A673 (cell line): ENCODE measurements at regions not wholly inside any gene's neighbourhood (a gene's known extent, or its start where the extent isn't known, plus 50 kb on each side); places are given as distances from the start of the nearest gene placed in this dataset.

ENCODE experiments used
- BruUV-seq: library from RNA; stranded (reverse); fragments of 400-500 nt; replicated peaks from 2 replicates; lab custom pipeline; 2021; lab: Mats Ljungman, UMichigan
- CTCF ChIA-PET: fragments of 300-600 bp; sonication (Branson Sonifier 250); formaldehyde crosslinking; loops from one replicate; lab custom pipeline; 2022; ENCODE audit warnings: antibody characterized with exemption; lab: Charles Lee
- POLR2A ChIA-PET: fragments of 300-600 bp; sonication (Branson Sonifier 250); formaldehyde crosslinking; loops from one replicate; lab custom pipeline; 2022; ENCODE audit warnings: antibody characterized with exemption; ENCODE audit not compliant: low non-redundant PET; lab: Charles Lee
- DNase-seq: peaks from one replicate; pipeline ENCODE4 v3.0.0-alpha.2; 2015; ENCODE audit warnings: low spot score
- H3K27ac ChIP-seq: fragments of 200-600 bp; sonication (generic); 2 replicates; pipeline ENCODE4 v1.5.1; 2016; ENCODE audit warnings: mixed run types, low read depth, mild to moderate bottlenecking, mixed read lengths, antibody characterized with exemption, low read length; ENCODE audit not compliant: poor library complexity, severe bottlenecking
- H3K27me3 ChIP-seq: fragments of 200-600 bp; sonication (generic); replicated peaks from 2 replicates; pipeline ENCODE4 v1.6.1; 2017; ENCODE audit warnings: mixed run types, low read depth, mild to moderate bottlenecking, mixed read lengths, antibody characterized with exemption, low read length; ENCODE audit not compliant: insufficient read depth, poor library complexity
- H3K36me3 ChIP-seq: fragments of 200-600 bp; sonication (generic); 2 replicates; pipeline ENCODE4 v1.6.1; 2016; ENCODE audit warnings: mixed run types, mild to moderate bottlenecking, mixed read lengths, antibody characterized with exemption, low read length; ENCODE audit not compliant: insufficient read depth, poor library complexity, severe bottlenecking
- H3K4me1 ChIP-seq: fragments of 200-600 bp; sonication (generic); 2 replicates; pipeline ENCODE4 v1.6.1; 2017; ENCODE audit warnings: mixed run types, mild to moderate bottlenecking, mixed read lengths, antibody characterized with exemption, low read length; ENCODE audit not compliant: insufficient read depth, poor library complexity, severe bottlenecking
- H3K4me3 ChIP-seq: fragments of 200-600 bp; sonication (generic); 2 replicates; pipeline ENCODE4 v1.5.1; 2016; ENCODE audit warnings: low read depth, mixed run types, mild to moderate bottlenecking, mixed read lengths, low read length; ENCODE audit not compliant: poor library complexity, severe bottlenecking
- H3K9me3 ChIP-seq: fragments of 200-600 bp; sonication (generic); 2 replicates; pipeline ENCODE4 v1.6.1; 2016; ENCODE audit warnings: mixed run types, low read depth, mild to moderate bottlenecking, mixed read lengths, antibody characterized with exemption, low read length; ENCODE audit not compliant: poor library complexity, severe bottlenecking
- CTCF ChIP-seq: fragments of 300-800, 200-600 bp; sonication (generic); conservative IDR thresholded peaks from 2 replicates; pipeline ENCODE4 v1.5.1; 2017; ENCODE audit warnings: low read depth, mild to moderate bottlenecking, antibody characterized with exemption, low read length, moderate library complexity, mixed read lengths
- EZH2 ChIP-seq: fragments of 200-600 bp; sonication (generic); IDR thresholded peaks from 2 replicates; pipeline ENCODE4 v1.6.1; 2017; ENCODE audit warnings: borderline replicate concordance, low read depth, mild to moderate bottlenecking, mixed read lengths, antibody characterized with exemption, low read length; ENCODE audit not compliant: poor library complexity, severe bottlenecking
- intact Hi-C: fragments of 100-400 bp; cut with micrococcal nuclease; formaldehyde crosslinking; loops from one replicate; pipeline ENCODE4 v1.10.0; 2022; ENCODE audit not compliant: unreplicated experiment

GRCh38 chr5:118620233-118620632, 368.1 kb downstream of the DTWD2 start:
- Histone ChIP-seq H3K9me3 (no peaks in the 10 kb centered on the region), H3K27ac (no peak overlapping the region), H3K4me3 (no peak overlapping the region), H3K36me3 (no peaks in the 10 kb centered on the region), H3K4me1 (no peaks in the 10 kb centered on the region), H3K27me3 (no peaks in the 10 kb centered on the region)
- DNase-seq: no peak
- POLR2A ChIA-PET: no interaction called here
- TF ChIP-seq CTCF: no peak
- TF ChIP-seq EZH2: no peak
- no TSS peak for BruUV-seq
- CTCF ChIA-PET: no interaction called here
- intact Hi-C loops: no loop called here

DNA sequence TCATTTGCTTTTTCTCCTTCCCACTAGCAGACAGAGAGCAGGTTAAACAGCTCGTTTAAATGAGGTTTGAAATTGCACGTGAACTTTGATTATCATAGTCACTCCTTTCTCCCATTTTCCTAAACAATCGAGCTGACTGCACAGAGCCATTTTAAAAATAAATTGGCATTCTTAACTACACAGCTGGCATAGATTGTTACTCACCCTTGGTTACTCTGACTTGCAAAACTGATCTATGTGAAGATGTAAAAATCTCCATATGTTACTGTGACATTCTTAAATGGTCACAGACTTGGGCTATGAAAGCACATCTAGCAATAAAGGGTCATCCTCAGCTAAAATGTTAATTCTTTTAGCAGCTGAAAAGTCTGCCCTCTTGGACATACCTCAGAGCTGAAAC, 368.5 kb downstream of the DTWD2 start:
- no peaks in the 10 kb centered on the region for H3K4me1 ChIP-seq
- intact Hi-C loops: no loop called here
- no peak overlapping the region for H3K27ac ChIP-seq
- no peak for DNase-seq
- no TSS peak for BruUV-seq
- H3K9me3 ChIP-seq: no peaks in the 10 kb centered on the region
- H3K27me3 ChIP-seq: no peaks in the 10 kb centered on the region
- H3K4me3 ChIP-seq: no peak overlapping the region
- H3K36me3 ChIP-seq: no peaks in the 10 kb centered on the region
- POLR2A ChIA-PET: no interaction called here
- TF ChIP-seq EZH2 (no peak), CTCF (no peak)
- CTCF ChIA-PET: no interaction called here

- Histone ChIP-seq H3K27ac (no peak overlapping the region), H3K4me3 (no peak overlapping the region), H3K36me3 (no peaks in the 10 kb centered on the region), H3K9me3 (no peaks in the 10 kb centered on the region), H3K27me3 (no peaks in the 10 kb centered on the region), H3K4me1 (no peaks in the 10 kb centered on the region)
- no peak for TF ChIP-seq CTCF
- TF ChIP-seq EZH2: no peak
- intact Hi-C loops: no loop called here
- no peak for DNase-seq
- ChIA-PET CTCF (no interaction called here), POLR2A (no interaction called here)
- BruUV-seq: no TSS peak
These were observed 372.1 kb downstream of the DTWD2 start for GRCh38 chr5:118616281-118616680.
